Neural cell (in vitro differentiated cells): ENCODE measurements at regions not wholly inside any gene's neighbourhood (a gene's known extent, or its start where the extent isn't known, plus 50 kb on each side); places are given as distances from the start of the nearest gene placed in this dataset.

ENCODE experiments used
- H2AFZ ChIP-seq: fragments of 200-600, 300-800 bp; sonication (generic), shearing (Covaris generic); 2 replicates; pipeline ENCODE4 v1.6.0; 2014; ENCODE audit warnings: low read depth, mild to moderate bottlenecking, antibody characterized with exemption, low read length, moderate library complexity
- H3F3A ChIP-seq: fragments of 200-600 bp; shearing (Covaris generic); 2 replicates; pipeline ENCODE4 v1.6.1; 2016; ENCODE audit warnings: mild to moderate bottlenecking, moderate library complexity, mixed read lengths, antibody characterized with exemption, low read length; ENCODE audit not compliant: insufficient read depth, poor library complexity, severe bottlenecking
- H3K27ac ChIP-seq: fragments of 200-600, 300-800 bp; sonication (generic), shearing (Covaris generic); 2 replicates; pipeline ENCODE4 v1.5.1; 2014; ENCODE audit warnings: mild to moderate bottlenecking, low read length, moderate library complexity
- H3K27me3 ChIP-seq: fragments of 300-800, 200-600 bp; sonication (generic), shearing (Covaris generic); 2 replicates; pipeline ENCODE4 v1.6.0; 2014; ENCODE audit warnings: mild to moderate bottlenecking, low read depth, low read length, moderate library complexity; ENCODE audit not compliant: insufficient read depth
- H3K36me3 ChIP-seq: fragments of 300-800, 200-600 bp; sonication (generic), shearing (Covaris generic); 2 replicates; pipeline ENCODE4 v1.5.1; 2014; ENCODE audit warnings: mild to moderate bottlenecking, antibody characterized with exemption, low read length, moderate library complexity; ENCODE audit not compliant: insufficient read depth
- H3K4me2 ChIP-seq: fragments of 300-800, 200-600 bp; sonication (generic), shearing (Covaris generic); 2 replicates; pipeline ENCODE4 v1.6.0; 2014; ENCODE audit warnings: mild to moderate bottlenecking, low read length
- H3K4me3 ChIP-seq: fragments of 300-800, 200-600 bp; sonication (generic), shearing (Covaris generic); 2 replicates; pipeline ENCODE4 v1.5.1; 2014; ENCODE audit warnings: mild to moderate bottlenecking, low read length, moderate library complexity
- H3K79me2 ChIP-seq: fragments of 200-600 bp; shearing (Covaris generic); replicated peaks from 2 replicates; pipeline ENCODE4 v1.6.0; 2014; ENCODE audit warnings: mild to moderate bottlenecking, low read length, moderate library complexity; ENCODE audit not compliant: insufficient read depth
- H3K9ac ChIP-seq: fragments of 300-800, 200-600 bp; sonication (generic), shearing (Covaris generic); 2 replicates; pipeline ENCODE4 v1.6.1; 2016; ENCODE audit warnings: mild to moderate bottlenecking, low read length, mixed read lengths
- H3K9me2 ChIP-seq: fragments of 200-600 bp; shearing (Covaris generic); 2 replicates; pipeline ENCODE4 v1.6.1; 2016; ENCODE audit warnings: mild to moderate bottlenecking, low read length, mixed read lengths; ENCODE audit not compliant: insufficient read depth
- H3K9me3 ChIP-seq: fragments of 200-600, 300-800 bp; sonication (generic), shearing (Covaris generic); 2 replicates; pipeline ENCODE4 v1.6.1; 2016; ENCODE audit warnings: mild to moderate bottlenecking, mixed run types, low read length, moderate library complexity, mixed read lengths
- H4K20me1 ChIP-seq: fragments of 200-600 bp; shearing (Covaris generic); 2 replicates; pipeline ENCODE4 v1.6.1; 2016; ENCODE audit warnings: mild to moderate bottlenecking, mixed run types; ENCODE audit not compliant: insufficient read depth
- CTCF ChIP-seq: fragments of 450-650 bp; IDR thresholded peaks from 2 replicates; pipeline ENCODE4 v1.5.1; 2014; ENCODE audit warnings: antibody characterized with exemption, mild to moderate bottlenecking, moderate library complexity; ENCODE audit not compliant: poor library complexity, severe bottlenecking
- EP300 ChIP-seq: fragments of 450-650 bp; conservative IDR thresholded peaks from 2 replicates; pipeline ENCODE4 v1.6.1; 2014; ENCODE audit warnings: antibody characterized with exemption, mild to moderate bottlenecking, moderate library complexity; ENCODE audit not compliant: poor library complexity, severe bottlenecking
- EZH2 ChIP-seq: fragments of 200-600, 300-800 bp; shearing (Covaris generic), sonication (generic); IDR thresholded peaks from 2 replicates; pipeline ENCODE4 v1.6.1; 2014; ENCODE audit warnings: antibody characterized with exemption, low read length, borderline replicate concordance, mild to moderate bottlenecking; ENCODE audit not compliant: insufficient read depth, poor library complexity, severe bottlenecking
- MXI1 ChIP-seq: fragments of 450-650 bp; conservative IDR thresholded peaks from 2 replicates; pipeline ENCODE4 v1.6.1; 2014; ENCODE audit warnings: antibody characterized with exemption, mild to moderate bottlenecking; ENCODE audit not compliant: poor library complexity, severe bottlenecking
- POLR2AphosphoS5 ChIP-seq: IDR thresholded peaks from 2 replicates; pipeline ENCODE4 v1.6.1; 2012
- RAD21 ChIP-seq: fragments of 450-650 bp; conservative IDR thresholded peaks from 2 replicates; pipeline ENCODE4 v1.6.1; 2014; ENCODE audit warnings: antibody characterized with exemption, mild to moderate bottlenecking, moderate library complexity
- REST ChIP-seq: IDR thresholded peaks from 2 replicates; pipeline ENCODE4 v1.6.1; 2012; ENCODE audit warnings: borderline replicate concordance
- SMC3 ChIP-seq: fragments of 450-650 bp; conservative IDR thresholded peaks from 2 replicates; pipeline ENCODE4 v1.6.1; 2014; ENCODE audit warnings: antibody characterized with exemption, mild to moderate bottlenecking, moderate library complexity; ENCODE audit not compliant: poor library complexity
- TAF1 ChIP-seq: IDR thresholded peaks from 2 replicates; pipeline ENCODE4 v1.6.1; 2012; ENCODE audit warnings: low read depth

- no peaks in the 10 kb centered on the region for H3K9me2 ChIP-seq
- H3K9ac ChIP-seq, result no peak overlapping the region
- H3K4me3 ChIP-seq, result no peak overlapping the region
- no peaks in the 10 kb centered on the region for H3K9me3 ChIP-seq
- TF ChIP-seq EP300 (no peak), POLR2AphosphoS5 (no peak), TAF1 (no peak), CTCF (no peak), RAD21 (no peak), REST (no peak), MXI1 (no peak), SMC3 (no peak), EZH2 (no peak)
- H2AFZ ChIP-seq, result no peak overlapping the region
- no peaks in the 10 kb centered on the region for H3K36me3 ChIP-seq
- H3K4me2 ChIP-seq, result no peak overlapping the region
- H3K79me2 ChIP-seq, result no peaks in the 10 kb centered on the region
- no peaks in the 10 kb centered on the region for H3F3A ChIP-seq
- H3K27me3 ChIP-seq, result no peaks in the 10 kb centered on the region
- H4K20me1 ChIP-seq, result no peaks in the 10 kb centered on the region
- H3K27ac ChIP-seq, result no peak overlapping the region
Measured at GRCh38 chr13:79871594-79871993, 390.6 kb downstream of the NDFIP2 start.

DNA sequence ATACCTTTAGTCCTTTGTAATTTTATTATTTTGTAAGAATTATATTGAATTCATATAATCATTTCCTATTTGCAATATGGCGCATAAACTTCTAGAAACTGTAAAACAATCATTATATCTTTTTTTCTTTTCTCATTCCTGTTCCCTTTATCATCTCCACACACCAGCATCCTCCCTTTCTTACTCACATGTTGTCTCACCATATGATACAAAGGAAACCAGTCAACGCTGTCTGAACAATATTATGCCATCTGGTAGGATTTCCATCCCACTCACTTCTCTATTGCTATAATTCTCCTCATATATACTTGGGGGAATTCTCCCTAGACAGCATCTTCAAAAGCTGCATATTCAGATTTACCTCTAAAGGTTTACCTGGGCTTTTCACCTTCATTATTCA is 389.8 kb downstream of the NDFIP2 start:
- no peaks in the 10 kb centered on the region for H3K27me3 ChIP-seq
- no peak overlapping the region for H3K4me2 ChIP-seq

More for the DNA sequence above, 389.8 kb downstream of the NDFIP2 start:
- H3K9ac ChIP-seq, result no peak overlapping the region
- TF ChIP-seq EZH2, result no peak
- no peak for TF ChIP-seq REST
- TF ChIP-seq RAD21, result no peak
- TF ChIP-seq EP300, result no peak
- no peak for TF ChIP-seq CTCF
- TF ChIP-seq MXI1, result no peak
- TF ChIP-seq POLR2AphosphoS5, result no peak
- TF ChIP-seq TAF1, result no peak
- TF ChIP-seq SMC3, result no peak
- no peak overlapping the region for H3K27ac ChIP-seq
- H3K36me3 ChIP-seq, result no peaks in the 10 kb centered on the region
- no peak overlapping the region for H3K4me3 ChIP-seq
- H4K20me1 ChIP-seq, result no peaks in the 10 kb centered on the region
- H2AFZ ChIP-seq, result no peak overlapping the region
- no peaks in the 10 kb centered on the region for H3K9me3 ChIP-seq
- H3K9me2 ChIP-seq, result no peaks in the 10 kb centered on the region
- no peaks in the 10 kb centered on the region for H3F3A ChIP-seq
- H3K79me2 ChIP-seq, result no peaks in the 10 kb centered on the region
